Parathyroid adenoma (tissue), 2 donors: ENCODE measurements at regions not wholly inside any gene's neighbourhood (a gene's known extent, or its start where the extent isn't known, plus 50 kb on each side); places are given as distances from the start of the nearest gene placed in this dataset.

Experiments used
- H2AFZ ChIP-seq: fragments of 300-600 bp; sonication (generic); one replicate; pipeline ENCODE4 v1.7.0; 2017; ENCODE audit warnings: antibody characterized with exemption, mild to moderate bottlenecking
- H3K27ac ChIP-seq: fragments of 300-600 bp; sonication (generic); one replicate; pipeline ENCODE4 v1.7.0; 2017
- H3K27me3 ChIP-seq: fragments of 300-600 bp; sonication (generic); one replicate; pipeline ENCODE4 v1.7.0; 2017; ENCODE audit warnings: low read length; ENCODE audit not compliant: control insufficient read depth, insufficient read depth
- H3K36me3 ChIP-seq: fragments of 300-600 bp; sonication (generic); one replicate; pipeline ENCODE4 v1.7.0; 2017; ENCODE audit warnings: low read length; ENCODE audit not compliant: control insufficient read depth, insufficient read depth
- H3K4me1 ChIP-seq: fragments of 300-600 bp; sonication (generic); one replicate; pipeline ENCODE4 v1.7.0; 2017; ENCODE audit warnings: control low read depth
- H3K4me2 ChIP-seq: fragments of 300-600 bp; sonication (generic); one replicate; pipeline ENCODE4 v1.7.0; 2017; ENCODE audit warnings: low read length
- H3K4me3 ChIP-seq: fragments of 300-600 bp; sonication (generic); one replicate; pipeline ENCODE4 v1.7.0; 2017; ENCODE audit warnings: low read depth, low read length
- H3K79me2 ChIP-seq: fragments of 300-600 bp; sonication (generic); one replicate; pipeline ENCODE4 v1.7.0; 2017; ENCODE audit warnings: control low read depth
- H3K9ac ChIP-seq: fragments of 300-600 bp; sonication (generic); one replicate; pipeline ENCODE4 v1.7.0; 2017; ENCODE audit warnings: mild to moderate bottlenecking
- H3K9me3 ChIP-seq: fragments of 300-600 bp; sonication (generic); one replicate; pipeline ENCODE4 v1.7.0; 2017; ENCODE audit warnings: low read length; ENCODE audit not compliant: control insufficient read depth
- TF ChIP-seq, protein P1 (sequence below): fragments of 300-600 bp; sonication (generic); IDR thresholded peaks from one replicate; pipeline ENCODE4 v1.7.0; 2017; ENCODE audit warnings: antibody characterized with exemption, mild to moderate bottlenecking
- donor health status: primary hyperparathyroidism.

GRCh38 chr6:137286916-137287315 lies 67.7 kb upstream of the IFNGR1 start:
- no peak overlapping the region for H3K4me3 ChIP-seq
- H3K36me3 ChIP-seq: no peaks in the 10 kb centered on the region
- no peak overlapping the region for H3K27ac ChIP-seq
- H3K27me3 ChIP-seq: no peaks in the 10 kb centered on the region
- TF ChIP-seq, protein P1, sequence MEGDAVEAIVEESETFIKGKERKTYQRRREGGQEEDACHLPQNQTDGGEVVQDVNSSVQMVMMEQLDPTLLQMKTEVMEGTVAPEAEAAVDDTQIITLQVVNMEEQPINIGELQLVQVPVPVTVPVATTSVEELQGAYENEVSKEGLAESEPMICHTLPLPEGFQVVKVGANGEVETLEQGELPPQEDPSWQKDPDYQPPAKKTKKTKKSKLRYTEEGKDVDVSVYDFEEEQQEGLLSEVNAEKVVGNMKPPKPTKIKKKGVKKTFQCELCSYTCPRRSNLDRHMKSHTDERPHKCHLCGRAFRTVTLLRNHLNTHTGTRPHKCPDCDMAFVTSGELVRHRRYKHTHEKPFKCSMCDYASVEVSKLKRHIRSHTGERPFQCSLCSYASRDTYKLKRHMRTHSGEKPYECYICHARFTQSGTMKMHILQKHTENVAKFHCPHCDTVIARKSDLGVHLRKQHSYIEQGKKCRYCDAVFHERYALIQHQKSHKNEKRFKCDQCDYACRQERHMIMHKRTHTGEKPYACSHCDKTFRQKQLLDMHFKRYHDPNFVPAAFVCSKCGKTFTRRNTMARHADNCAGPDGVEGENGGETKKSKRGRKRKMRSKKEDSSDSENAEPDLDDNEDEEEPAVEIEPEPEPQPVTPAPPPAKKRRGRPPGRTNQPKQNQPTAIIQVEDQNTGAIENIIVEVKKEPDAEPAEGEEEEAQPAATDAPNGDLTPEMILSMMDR: no peak
- H3K4me1 ChIP-seq: no peaks in the 10 kb centered on the region
- H3K9me3 ChIP-seq: no peaks in the 10 kb centered on the region
- H2AFZ ChIP-seq: no peak overlapping the region
- no peak overlapping the region for H3K4me2 ChIP-seq
- no peaks in the 10 kb centered on the region for H3K79me2 ChIP-seq
- H3K9ac ChIP-seq: no peak overlapping the region

DNA sequence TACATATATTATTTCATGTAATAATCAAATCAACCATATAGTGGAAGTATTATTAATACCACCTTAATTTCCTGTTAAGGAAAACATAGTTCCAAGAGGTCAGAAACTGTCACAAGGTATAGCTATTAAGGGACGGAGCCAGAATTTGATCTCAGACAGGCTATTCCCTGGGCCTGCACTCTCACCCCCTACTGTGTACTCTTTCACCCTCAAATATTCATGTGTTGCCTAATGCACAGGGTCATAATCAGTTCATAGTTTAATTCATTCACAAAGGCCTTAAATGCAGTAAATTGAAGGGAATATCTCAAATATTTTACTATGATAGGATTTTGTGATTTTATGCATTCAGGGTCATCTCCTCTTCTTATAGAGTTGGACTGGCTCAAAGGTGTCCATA lies 67.2 kb upstream of the IFNGR1 start:
- Histone ChIP-seq H3K36me3 (no peaks in the 10 kb centered on the region), H3K9me3 (no peaks in the 10 kb centered on the region), H3K27me3 (no peaks in the 10 kb centered on the region), H3K27ac (no peak overlapping the region), H2AFZ (no peak overlapping the region), H3K4me2 (no peak overlapping the region), H3K9ac (no peak overlapping the region), H3K79me2 (no peaks in the 10 kb centered on the region), H3K4me1 (no peaks in the 10 kb centered on the region), H3K4me3 (no peak overlapping the region)
- TF ChIP-seq, protein P1: no peak

DNA sequence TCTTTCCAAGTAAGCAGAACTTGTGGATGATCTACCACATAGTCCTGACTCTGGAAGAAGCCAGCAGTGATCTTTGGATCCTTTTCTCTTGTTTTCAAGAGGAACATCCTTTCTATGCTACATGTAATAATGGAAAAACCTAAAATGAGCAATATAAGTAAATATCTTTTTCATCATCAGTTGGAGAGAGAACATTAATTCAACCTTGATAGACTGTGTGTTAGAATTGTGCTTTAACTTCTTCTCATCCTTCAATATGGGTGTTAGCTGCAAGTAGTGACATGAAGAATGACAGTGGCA lies 65.6 kb upstream of the IFNGR1 start:
- TF ChIP-seq, protein P1: no peak
- H3K4me3 ChIP-seq: no peak overlapping the region
- H3K4me1 ChIP-seq: no peaks in the 10 kb centered on the region
- no peak overlapping the region for H3K9ac ChIP-seq
- no peak overlapping the region for H3K4me2 ChIP-seq
- H2AFZ ChIP-seq: no peak overlapping the region
- no peaks in the 10 kb centered on the region for H3K36me3 ChIP-seq
- no peaks in the 10 kb centered on the region for H3K27me3 ChIP-seq
- no peaks in the 10 kb centered on the region for H3K79me2 ChIP-seq
- no peaks in the 10 kb centered on the region for H3K9me3 ChIP-seq
- H3K27ac ChIP-seq: no peak overlapping the region

DNA sequence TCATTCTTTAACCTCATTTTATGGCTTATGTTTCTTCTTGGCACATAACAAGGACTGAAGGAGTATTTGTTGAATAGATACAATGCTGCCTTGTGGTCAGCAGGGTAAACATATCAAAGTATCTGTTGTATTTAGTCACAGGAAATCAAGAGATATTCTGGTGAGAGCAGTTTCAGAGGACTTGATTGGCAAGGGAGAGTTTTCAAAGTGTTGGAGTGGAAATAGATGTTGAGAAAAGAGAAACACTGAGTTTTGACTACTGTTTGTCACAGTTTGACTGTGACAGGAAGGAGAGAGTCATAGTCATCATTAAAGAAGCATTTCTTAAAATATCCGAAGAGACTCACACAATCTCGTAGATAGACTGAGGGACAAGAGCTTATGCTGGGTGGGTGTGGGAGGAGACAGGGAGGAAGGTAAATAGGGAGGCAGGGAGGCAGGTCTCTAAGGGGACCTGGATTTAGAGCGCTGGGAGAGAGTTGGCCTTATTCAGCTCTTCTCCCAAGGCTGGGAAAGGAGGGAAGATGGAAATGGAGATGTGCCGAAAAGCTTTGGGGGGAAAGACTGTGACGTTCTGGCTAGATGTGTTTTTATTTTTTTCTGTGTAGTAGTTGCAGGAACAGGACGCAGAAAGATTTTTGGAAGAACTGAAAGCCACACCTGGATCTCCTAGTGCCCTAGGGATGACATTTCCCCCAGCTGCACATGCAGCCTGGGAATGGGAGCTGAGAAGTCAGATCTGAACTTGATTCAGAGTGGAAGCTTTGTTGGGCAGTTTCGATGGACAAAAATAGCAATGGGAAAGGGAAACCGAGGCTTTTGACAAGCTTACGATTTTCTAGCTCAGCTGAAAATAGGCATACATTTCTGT lies 65.0 kb upstream of the IFNGR1 start:
- Histone ChIP-seq H3K9ac (no peak overlapping the region), H3K27ac (no peak overlapping the region), H3K9me3 (no peaks in the 10 kb centered on the region), H3K4me1 (no peaks in the 10 kb centered on the region), H3K36me3 (no peaks in the 10 kb centered on the region), H3K4me3 (no peak overlapping the region), H2AFZ (no peak overlapping the region), H3K27me3 (no peaks in the 10 kb centered on the region), H3K4me2 (no peak overlapping the region), H3K79me2 (no peaks in the 10 kb centered on the region)
- TF ChIP-seq, protein P1: no peak

DNA sequence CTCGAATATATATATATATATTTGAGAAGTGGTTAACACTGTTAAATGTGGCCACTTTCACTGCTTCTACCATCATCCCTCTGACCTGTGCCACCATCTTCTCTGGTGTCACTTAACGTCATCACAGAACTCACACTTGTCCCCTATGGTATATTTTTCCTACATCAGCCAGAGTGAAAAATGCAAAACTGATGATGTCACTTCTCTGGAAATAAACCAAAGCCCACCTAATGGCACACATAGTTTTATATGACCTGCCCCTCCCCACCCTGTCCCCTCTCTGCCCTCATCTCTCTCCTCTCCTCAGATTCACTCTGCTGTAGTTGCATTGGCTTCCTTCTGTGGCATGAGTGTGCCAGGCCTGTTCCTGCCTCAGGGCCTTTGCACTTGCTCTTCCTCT lies 63.9 kb upstream of the IFNGR1 start:
- Histone ChIP-seq H3K36me3 (no peaks in the 10 kb centered on the region), H3K79me2 (no peaks in the 10 kb centered on the region), H3K27ac (no peak overlapping the region), H3K27me3 (no peaks in the 10 kb centered on the region), H3K9me3 (no peaks in the 10 kb centered on the region), H3K4me1 (no peaks in the 10 kb centered on the region), H3K9ac (no peak overlapping the region), H3K4me2 (no peak overlapping the region), H2AFZ (no peak overlapping the region), H3K4me3 (no peak overlapping the region)
- TF ChIP-seq, protein P1: no peak
